Ishikawa (cell line): ENCODE measurements at regions not wholly inside any gene's neighbourhood (a gene's known extent, or its start where the extent isn't known, plus 50 kb on each side); places are given as distances from the start of the nearest gene placed in this dataset.

Source experiments
- CREB1 ChIP-seq: IDR thresholded peaks from 2 replicates; pipeline ENCODE4 v1.6.1; 2012; ENCODE audit warnings: low read depth
- EGR1 ChIP-seq: IDR thresholded peaks from 2 replicates; pipeline ENCODE4 v1.6.1; 2012
- EP300 ChIP-seq: IDR thresholded peaks from 2 replicates; pipeline ENCODE4 v1.6.1; 2012; ENCODE audit warnings: borderline replicate concordance
- FOXM1 ChIP-seq: IDR thresholded peaks from 2 replicates; pipeline ENCODE4 v1.6.1; 2012; ENCODE audit warnings: low read depth, borderline replicate concordance
- MAX ChIP-seq: IDR thresholded peaks from 2 replicates; pipeline ENCODE4 v1.6.1; 2012
- NFIC ChIP-seq: IDR thresholded peaks from 2 replicates; pipeline ENCODE4 v1.6.1; 2012
- RAD21 ChIP-seq: IDR thresholded peaks from 2 replicates; pipeline ENCODE4 v1.6.1; 2012; ENCODE audit warnings: low read depth
- REST ChIP-seq: IDR thresholded peaks from 2 replicates; pipeline ENCODE4 v1.6.1; 2012; ENCODE audit warnings: low read depth, mild to moderate bottlenecking
- TAF1 ChIP-seq: IDR thresholded peaks from 2 replicates; pipeline ENCODE4 v1.6.1; 2012; ENCODE audit warnings: low read depth, mild to moderate bottlenecking
- TCF12 ChIP-seq: IDR thresholded peaks from 2 replicates; pipeline ENCODE4 v1.6.1; 2012; ENCODE audit warnings: low read depth
- TEAD4 ChIP-seq: IDR thresholded peaks from 2 replicates; pipeline ENCODE4 v1.6.1; 2012
- USF1 ChIP-seq: IDR thresholded peaks from 2 replicates; pipeline ENCODE4 v1.6.1; 2012
- YY1 ChIP-seq: IDR thresholded peaks from 2 replicates; pipeline ENCODE4 v1.6.1; 2012; ENCODE audit warnings: low read depth
- ZBTB7A ChIP-seq: IDR thresholded peaks from 2 replicates; pipeline ENCODE4 v1.6.1; 2012; ENCODE audit warnings: low read depth

- TF ChIP-seq NFIC (no peak), TCF12 (no peak), FOXM1 (no peak), YY1 (no peak), EP300 (no peak), REST (no peak), ZBTB7A (no peak), TEAD4 (no peak), RAD21 (no peak), TAF1 (no peak), EGR1 (no peak), CREB1 (no peak), MAX (no peak), USF1 (no peak)
These were observed 122.8 kb upstream of the PHACTR3 start for GRCh38 chr20:59481477-59482018.
